Hematopoietic multipotent progenitor cell treated with erythropoietin and hydrocortisone succinate and interleukin-3 and kit ligand, for 17 days (in vitro differentiated cells): ENCODE measurements at regions not wholly inside any gene's neighbourhood (a gene's known extent, or its start where the extent isn't known, plus 50 kb on each side); places are given as distances from the start of the nearest gene placed in this dataset.

Experiments
- DNase-seq: peaks from one replicate; pipeline ENCODE4 v3.0.0-alpha.2; 2015; ENCODE audit warnings: low spot score

DNA sequence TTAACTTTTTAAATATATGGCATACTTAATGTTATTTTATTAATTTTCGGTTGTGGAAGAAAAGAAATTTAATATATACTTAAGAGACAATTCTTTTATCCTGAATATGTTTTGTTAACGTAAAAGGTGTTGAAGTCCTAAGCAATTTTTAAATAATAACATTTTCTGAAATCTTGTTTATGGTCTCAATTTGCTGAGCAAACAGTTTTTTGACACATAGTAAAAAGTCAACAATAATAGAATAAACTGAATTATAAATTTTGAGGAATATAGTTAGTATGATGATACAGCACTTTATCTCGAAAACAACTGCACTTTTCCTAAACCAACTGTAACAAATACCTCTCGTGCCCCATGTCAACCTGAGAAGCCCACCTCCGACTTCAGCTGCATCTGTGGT is 229.8 kb upstream of the TARS1 start:
- DNase-seq = no peak

DNA sequence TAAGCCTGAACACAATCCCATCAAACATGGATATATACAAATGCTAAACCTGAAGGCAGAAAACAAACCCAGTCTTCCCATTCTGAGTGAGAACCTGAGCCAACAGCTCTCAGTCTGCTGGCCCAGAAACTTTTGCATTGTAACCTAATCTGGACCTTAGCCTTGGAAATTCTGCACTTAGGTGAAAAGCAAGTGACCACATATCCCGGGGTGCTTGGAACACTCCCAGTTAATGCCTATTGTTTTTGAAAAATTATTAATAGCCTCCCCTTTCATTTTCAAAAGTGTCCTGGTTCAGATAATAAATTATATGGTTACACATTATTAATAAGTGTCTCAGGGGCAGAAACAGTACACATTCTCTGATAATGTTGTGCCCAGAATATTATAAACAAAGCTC is 228.3 kb upstream of the TARS1 start:
- DNase-seq = no peak

DNA sequence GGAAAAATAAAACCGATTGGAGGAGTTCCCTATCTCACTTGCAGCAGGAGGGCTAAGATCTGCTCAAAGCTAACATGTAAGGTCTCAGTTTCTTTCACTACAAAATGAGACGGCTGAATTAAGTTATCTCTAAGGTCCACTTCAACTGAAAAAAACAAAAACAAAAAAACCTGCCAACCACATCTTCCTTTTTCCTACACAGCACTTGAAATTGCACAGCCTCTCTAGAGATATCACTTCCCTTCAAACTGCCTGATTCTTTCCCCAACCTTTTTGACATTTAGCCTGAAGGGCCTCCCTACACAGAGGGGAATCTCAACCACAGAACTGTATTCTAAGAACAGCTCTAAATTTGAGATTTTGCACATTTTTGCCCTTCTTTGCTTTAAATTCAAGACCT is 227.9 kb upstream of the TARS1 start:
- DNase-seq = no peak

DNA sequence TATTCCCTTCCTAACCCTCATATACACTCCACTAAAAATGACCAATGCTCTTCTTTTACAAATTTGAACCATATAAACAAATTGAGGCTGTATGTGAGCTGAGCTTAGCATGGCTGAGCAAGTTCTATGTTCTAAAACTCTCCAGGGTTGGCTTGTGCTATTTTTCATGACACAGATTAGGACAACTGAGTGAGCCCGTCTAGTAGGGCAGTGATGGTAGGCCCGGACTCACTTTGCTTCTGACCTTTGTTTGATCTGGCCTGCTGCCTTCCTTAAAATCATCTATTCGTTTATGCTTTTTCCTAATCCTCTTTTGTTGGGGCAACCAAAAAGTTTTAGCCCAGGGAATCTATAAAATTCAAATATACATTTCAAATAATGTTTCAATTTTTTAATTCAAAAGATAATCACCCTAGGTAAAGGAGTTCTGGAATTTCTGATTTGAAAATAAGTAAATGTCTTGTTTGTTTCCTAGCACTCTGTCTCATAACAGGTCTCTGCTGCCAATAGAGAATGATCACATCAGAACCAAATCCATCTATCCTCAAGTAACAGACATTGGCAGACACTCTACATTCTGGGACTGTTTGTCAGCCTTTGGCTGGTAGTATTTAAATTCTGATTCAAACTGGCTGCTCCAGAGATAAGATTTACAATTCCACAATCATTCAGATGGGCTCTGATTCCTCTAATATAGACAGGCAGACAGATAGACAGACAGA is 217.0 kb upstream of the TARS1 start:
- no peak for DNase-seq

DNA sequence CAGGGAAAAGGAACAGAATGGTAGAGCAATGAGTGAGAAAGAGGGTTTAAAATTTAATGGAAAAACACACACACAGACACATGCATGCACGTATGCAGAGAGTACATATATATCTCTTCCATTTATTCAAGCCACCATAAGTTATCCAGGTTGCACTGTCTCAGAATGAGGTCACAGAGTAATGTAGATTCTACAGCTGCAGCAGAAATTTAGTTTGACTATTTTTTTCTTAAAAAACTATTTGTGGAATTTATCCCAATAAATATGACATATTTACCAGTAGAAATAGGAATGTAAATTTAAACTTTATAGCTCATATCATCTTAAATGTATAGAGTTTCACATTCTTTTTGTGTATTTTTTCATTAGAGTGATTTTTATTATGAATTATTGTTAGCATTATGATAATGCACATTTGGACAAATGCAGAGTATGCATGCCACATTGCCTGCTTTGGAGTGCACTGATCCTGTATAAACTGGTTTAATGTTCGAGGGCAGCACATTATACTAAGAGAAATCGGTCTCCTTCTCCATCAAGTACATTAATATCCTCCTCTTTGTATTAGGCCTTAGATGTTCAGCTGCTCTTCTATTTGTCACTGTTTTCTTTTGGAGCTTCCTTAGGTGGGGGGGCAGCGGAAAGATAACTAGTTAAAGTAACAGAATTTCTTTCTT is 216.3 kb upstream of the TARS1 start:
- no peak for DNase-seq

DNA sequence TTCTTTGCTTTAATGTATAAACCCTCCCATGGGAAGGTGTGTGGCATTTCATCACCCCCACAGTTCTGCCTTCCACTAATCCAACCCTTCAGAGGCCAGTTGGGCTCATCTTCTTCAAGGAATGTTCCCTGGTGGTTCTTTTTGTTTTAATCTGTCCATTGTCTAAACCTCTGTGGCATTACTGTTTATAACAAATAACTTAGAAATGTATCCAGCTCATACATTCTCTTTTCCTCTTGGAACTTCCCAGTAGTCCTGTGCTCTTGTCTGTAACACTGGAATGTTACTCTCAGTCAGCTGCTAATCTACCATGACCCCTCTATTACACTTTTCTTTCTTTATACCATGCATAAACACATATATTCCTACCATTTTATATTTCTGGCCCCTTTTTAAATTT is 213.5 kb upstream of the TARS1 start:
- DNase-seq = no peak

DNA sequence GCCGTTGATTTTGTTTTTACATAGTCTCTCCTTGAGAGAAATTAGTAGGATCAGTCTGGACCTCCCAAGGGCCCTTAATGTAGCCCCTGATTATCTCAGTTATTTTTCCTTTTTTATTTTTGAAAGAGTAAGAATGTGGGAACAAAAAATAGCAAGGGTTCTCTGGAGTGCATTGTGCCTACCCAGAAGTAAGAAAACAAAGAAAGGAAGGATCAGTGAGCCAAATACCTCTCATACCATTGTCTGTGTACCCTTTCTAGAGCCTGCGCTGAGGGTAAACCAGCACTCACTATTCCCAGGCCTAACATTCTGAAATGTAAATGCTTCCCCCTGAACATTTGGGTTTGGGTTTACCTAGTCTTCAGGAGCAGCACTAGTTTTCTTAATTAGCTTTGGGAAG is 213.0 kb upstream of the TARS1 start:
- DNase-seq = no peak

DNA sequence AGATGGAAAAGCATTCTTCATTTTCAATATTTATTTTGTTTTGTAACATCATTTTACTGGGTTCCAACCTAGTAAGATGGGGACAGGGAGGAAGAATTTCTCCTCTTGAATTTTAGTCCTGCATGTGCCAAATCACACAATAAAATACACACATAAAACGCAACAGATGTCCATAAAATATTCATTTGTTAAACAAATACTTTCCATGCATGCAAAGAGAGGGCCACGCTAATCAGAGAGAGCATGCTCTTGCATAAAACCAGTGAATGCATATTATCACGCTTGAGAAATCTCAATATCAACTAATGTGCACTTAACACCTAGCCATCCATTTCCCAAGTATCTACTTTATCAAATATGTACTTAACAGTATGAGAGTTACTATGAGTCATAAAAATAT is 212.6 kb upstream of the TARS1 start:
- no peak for DNase-seq

DNA sequence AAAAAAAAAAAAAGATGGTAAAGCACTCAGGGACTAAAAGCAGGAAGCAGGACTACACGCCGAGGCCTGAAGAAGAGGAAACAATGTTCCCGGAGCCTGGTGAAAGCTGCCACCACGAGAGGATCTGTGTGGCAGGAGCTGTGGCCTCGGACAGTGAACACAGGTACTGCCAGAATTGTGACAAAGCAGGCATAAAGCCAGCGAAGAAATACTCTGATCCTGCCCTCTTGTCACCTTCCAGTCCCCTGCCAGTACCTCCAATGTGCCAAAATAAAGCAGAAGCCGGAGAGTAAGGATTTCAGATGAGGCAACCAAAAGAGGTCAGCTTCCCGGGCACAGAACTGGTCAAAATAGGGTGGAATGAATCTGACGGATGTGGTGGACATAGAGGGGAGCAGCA is 211.5 kb upstream of the TARS1 start:
- no peak for DNase-seq

DNA sequence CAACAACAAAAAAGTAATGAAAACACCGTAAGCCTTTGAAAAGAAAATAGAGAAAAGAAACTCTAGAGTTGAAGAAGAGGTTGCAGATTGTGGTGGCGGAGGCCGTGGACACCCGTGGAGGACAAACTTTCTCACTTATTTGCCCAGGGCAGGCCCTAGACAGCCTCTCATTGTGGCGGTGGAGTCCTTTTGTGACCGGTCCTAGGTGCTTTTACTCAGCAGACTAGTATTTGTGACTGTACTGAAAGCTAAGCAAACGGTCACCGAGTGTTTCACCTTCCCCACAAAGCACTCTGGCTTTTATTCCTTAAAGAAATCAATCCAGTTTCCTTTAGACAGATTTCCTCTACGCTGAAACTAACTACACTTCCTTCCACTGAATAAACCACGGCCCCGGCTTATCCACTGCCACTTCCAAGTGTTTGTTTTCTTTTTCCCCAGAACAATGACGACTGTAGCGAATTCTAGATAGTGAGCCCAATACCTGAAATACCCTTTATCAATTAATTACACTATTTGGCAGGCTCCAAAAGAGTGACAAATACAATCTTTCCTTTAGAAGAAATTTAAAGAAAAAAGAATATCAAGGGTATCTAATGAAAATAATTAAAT is 210.2 kb upstream of the TARS1 start:
- no peak for DNase-seq

DNA sequence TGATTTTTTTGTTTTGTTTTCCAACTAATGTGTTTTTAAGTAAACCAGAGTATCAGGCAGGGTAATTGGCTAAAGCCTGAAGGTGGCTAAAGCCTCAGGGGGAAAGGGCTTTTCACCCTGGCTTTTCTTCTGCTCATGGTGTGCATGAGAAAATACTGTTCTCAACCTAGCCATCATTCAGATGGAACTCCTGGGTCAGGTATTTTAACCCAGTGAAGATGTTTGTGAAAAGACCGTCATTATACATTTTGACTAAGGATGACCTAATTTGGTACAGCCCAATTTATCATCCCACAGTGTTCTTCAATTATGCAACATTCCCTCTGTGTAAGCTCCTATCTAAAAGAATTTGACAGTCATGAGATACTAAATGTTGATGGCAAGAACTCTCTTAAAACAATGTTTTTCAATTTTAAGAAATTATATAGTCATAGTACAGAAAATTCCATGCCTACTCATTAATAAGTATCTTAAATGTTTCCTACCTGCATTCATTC is 209.5 kb upstream of the TARS1 start:
- DNase-seq = no peak

DNA sequence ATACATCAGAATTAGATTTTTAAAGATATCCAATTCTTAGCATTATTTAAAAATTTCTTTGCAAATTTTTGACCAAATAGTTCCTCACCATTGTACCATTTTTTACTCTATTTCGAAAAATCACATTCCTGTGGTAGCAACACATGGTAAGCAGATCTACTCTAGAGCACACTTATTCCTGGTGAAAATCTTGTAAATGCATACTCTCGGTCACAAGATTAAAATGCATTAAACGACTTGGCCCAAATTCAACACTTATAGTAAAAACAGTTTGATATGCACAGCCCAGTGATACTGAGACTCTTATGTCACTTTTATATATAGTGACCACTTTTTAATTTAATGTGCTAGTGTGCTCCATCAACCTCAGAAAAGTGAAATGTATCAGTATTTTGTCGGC is 208.8 kb upstream of the TARS1 start:
- DNase-seq = no peak

DNA sequence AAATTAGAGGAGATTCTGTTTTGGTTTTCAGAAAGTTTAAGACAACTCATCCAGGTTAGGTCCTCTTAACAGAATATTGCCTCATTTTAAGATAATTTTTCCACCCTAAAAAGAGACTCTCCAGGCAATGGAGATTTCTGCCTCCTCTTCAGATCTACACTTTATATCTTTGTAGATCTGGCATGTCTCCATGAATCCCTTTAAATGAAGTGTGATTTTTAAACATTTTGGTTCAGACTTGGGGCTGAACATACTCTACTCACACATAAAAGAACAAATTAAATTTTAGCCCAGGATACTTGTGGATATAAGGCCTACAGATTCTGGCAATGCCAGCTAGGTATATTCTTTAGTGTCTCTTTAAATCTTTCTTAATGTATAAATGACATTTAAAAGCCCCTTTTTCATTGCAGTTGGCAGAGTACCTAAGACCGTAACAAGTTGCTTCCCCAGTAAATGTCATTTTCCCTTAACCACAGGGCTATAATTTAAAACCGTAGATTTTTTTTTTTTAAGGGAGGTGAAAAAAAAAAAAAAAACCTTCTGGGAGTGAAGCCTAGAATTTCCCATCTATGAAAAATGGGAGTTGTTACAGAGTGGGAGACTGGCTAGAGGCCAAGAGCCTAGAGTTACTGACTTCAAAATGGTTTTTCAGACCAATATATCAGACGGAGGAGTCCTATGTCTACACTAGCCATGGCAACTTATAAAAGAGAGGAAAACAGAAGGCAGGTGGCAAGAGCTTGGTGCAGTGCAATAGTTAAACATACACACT is 207.8 kb upstream of the TARS1 start:
- no peak for DNase-seq

DNA sequence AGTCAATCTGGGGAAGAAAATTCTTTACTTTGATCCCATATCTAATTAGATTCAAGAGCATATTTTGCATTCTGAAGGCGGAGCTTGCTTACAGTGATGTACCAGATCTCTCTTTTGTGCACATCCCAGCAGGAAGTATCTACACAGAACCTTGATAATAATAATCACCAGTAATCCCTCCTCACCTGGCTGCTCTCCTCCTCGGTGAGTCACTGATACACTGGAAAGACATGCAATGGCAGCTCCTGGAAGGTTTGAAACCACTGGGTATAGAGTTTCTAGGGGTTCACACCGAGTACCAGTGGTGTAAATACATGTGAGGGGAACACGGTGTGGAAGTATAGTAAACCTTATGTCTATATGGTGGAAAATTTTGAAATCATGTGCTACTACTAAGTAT is 205.5 kb upstream of the TARS1 start:
- DNase-seq = no peak

DNA sequence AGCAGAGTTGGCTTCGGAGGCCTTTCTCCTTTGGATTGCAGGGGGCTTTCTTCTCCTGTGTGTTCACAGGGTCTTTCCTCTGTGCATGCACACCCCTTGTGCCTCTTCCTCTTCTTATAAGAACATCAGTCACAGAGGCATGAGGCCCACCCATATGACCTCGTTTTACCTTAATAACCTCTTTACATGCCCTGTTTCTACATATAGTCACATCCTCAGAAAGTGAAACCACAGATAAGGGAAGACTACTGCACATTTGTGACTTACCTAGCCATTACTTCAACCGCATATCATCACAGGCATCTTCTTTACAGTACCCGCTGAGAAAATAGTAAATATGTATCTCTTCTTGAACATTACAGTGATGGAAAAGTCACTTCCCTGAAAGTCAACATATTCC is 204.9 kb upstream of the TARS1 start:
- DNase-seq = no peak

DNA sequence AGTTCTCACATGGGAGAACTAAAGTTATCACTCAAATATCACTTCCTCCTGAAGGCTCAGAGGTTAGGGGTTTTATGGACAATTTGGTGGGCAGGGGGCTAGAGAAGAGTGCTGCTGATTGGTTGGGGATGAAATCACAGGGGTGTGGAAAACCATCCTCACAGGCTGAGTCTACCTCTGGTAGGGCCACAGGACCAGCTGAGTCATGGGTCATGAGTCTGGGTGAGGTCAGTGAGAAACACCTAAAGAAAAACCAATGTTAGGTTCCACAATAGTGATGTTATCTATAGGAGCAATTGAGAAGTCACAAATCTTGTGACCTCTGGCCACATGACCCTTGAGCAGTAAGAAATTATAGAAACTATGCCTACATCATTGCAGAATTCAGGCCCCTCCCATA is 203.3 kb upstream of the TARS1 start:
- DNase-seq = no peak

DNA sequence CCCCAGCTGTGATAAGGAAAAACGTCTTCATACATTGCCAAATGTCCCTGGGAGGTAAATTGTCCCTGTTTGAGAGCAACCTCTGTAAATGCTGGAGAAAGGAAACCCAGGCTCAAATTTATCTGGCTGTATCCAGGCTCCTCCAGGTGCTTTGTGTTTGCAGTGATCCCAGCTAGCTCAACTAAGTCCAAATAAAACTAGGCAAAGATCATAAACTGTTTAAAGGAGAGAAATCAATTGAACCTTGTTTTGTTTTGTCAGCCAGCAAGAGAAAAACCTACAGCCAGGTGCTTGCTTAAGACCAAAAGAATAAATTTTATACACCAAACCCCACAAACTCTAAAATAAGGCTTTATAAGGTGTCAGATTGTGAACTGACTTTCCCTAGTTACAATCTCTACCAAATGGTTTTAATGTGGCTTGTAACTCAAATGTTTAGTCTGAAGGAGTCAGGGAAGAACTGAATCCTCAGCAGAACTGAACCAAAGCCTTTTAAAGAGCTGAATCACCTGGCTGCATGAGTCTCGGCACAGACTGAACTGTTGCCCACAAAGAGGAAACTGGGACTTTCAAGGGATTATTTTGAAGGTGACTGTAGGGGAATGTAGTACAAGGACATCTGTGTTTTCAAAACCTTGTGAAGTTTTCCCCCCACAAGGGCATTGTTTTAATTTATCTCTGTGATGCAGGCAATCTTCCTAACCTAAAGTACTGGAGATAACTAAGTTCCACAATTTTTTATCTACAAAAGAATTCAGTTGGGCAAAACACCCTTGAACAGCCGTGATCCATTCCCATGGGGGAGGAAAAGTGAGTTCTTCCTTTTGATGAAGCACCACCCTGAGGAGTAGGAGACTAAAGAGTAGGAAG is 201.7 kb upstream of the TARS1 start:
- DNase-seq = no peak

DNA sequence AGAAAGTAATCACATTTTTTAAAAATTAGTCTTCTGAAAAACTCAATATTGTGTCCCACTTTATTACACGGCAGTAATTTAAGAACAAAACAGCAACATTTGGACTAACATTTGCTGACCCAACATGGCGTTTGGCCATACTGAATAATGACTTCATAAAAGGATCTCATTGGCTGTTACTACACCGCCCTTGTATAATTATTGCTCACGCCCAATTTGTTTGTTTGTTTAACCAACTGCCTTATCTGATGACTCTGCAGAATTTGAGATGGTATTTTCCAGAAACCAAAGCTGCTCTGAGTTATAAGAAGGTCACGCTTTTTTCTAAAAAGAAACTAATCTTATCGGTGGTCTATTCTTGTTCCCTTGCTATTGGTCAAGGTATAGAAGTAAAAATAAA is 200.2 kb upstream of the TARS1 start:
- no peak for DNase-seq

DNA sequence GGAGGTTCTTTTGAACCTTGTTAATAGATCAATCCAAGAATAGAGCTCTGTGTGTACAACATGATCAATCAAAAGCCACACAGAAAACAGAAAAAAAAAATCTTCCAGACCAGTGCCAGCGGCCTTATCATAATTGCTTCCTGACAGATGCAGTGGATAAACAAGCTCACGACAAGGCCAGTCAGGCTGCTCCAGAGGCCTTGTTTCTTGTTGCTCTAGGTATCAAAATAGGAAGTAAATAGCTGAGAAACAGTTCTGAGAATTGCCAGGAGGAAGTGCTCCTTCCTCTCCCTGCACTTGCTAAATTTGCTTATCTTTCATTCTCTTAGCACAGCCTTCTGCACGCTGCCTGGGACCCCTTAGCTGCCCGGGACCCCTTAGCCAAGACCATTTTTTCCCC is 199.0 kb upstream of the TARS1 start:
- DNase-seq = no peak

DNA sequence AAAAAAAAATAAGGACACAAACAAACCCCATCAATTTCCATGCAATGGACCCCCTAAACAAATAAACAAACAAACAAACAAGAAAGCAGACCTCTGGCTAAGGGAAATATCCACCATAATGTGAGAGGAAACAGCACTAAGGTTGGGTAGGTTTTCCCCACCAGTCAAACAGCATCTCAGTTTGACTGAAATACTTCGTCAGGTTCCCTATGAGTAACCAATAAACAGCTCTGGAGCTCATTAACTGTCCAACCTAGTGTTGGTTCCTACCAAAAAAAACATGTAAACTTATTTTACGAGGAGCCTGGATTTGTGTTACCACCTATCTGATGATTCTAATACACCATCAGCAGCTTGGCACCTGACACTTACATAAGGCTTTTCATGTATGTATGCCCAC is 198.5 kb upstream of the TARS1 start:
- no peak for DNase-seq

DNA sequence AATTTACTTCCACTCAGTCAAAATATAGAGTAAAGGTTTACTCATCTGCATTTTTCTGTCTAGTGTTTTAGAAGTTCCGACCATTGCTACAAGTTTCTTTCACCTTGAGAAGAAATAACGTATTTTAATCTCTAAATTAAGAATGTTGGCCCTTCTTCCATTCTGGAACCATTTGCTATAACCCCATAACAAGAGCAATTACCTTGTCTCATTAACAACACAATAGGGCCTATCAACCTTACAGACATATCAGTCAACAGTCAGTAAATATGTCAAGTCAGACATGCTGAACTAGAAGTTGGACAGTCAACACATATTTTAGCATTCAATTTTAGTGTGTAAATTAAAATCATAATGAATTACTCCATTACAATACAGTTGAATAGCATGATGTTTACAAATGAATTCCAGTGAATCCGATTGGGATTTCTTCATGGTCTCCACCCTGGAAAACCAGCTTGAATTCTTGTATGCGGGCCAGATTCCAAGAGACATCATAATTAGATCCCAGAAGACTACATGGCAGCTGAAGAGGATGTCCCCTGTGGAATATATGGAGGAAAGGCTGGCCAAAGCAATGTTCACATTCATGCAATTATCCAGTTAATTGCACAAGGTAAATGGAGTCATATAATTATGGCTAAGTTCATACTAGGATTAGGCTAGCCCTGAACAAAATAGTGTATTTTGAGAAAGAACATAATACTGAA is 196.2 kb upstream of the TARS1 start:
- no peak for DNase-seq
